Hematopoietic multipotent progenitor cell (in vitro differentiated cells): ENCODE measurements at regions not wholly inside any gene's neighbourhood (a gene's known extent, or its start where the extent isn't known, plus 50 kb on each side); places are given as distances from the start of the nearest gene placed in this dataset.
A peak's percentile ranks its signal among the peaks of the same experiment; 100 is the strongest.
"Not testable (repeated sequence)": the region's sequence is repeated elsewhere in the genome, so short reads cannot be mapped to it uniquely, and the experiment has no call there.

Experiments used
- DNase-seq, 3 donors: peaks; one replicate each; pipeline ENCODE4 v3.0.0-alpha.2; 2011 to 2015; ENCODE audit warnings: low read depth in 2 of 3, low spot score in 2 of 3

- DNase-seq = no peak
Observed at GRCh38 chr21:28877318-28877884, 115.3 kb downstream of the LTN1 start.

- DNase-seq = no peak
Observed at GRCh38 chr21:28875078-28875477, 117.6 kb downstream of the LTN1 start.

DNA sequence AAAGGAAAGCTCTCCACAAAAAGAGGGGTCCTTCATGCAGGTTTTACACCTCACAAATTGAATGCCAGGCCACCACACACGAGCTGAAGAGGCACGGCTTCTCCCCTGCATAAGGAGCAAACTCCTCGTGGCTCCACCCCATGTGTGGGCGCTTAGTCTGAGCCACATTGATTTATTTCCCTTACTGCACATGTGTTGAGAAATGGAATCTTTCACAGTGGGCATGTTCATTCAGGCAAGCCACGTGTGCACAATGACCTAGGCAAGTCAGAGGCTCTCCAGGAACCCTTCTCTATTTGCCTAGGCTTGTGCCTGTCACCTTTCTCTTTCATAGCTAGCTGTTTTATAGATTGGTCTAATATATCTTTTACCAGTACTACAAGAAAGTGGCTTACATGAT is 120.5 kb downstream of the LTN1 start:
- no peak for DNase-seq

- DNase-seq = no peak
Observed at GRCh38 chr21:28871388-28872010, 121.2 kb downstream of the LTN1 start.

DNA sequence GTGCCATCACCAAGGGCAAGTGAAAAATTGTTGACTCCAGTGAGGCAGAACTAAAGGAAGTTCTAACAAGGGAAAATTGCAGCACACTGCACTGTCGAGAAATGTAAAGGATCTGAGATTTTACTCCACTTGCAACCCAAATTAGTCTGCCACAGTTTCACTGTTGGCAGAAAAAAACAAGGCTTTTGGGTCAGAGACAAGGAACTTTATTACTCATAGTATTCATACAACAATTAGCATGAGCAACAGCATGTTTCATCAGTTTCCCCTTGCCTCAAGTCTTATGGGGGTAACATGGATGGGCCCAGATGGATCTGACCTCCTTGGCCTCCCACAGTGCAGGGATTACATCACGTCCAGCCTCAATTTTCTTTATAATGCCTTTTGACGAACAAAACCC is 125.3 kb downstream of the LTN1 start:
- DNase-seq = no peak

DNA sequence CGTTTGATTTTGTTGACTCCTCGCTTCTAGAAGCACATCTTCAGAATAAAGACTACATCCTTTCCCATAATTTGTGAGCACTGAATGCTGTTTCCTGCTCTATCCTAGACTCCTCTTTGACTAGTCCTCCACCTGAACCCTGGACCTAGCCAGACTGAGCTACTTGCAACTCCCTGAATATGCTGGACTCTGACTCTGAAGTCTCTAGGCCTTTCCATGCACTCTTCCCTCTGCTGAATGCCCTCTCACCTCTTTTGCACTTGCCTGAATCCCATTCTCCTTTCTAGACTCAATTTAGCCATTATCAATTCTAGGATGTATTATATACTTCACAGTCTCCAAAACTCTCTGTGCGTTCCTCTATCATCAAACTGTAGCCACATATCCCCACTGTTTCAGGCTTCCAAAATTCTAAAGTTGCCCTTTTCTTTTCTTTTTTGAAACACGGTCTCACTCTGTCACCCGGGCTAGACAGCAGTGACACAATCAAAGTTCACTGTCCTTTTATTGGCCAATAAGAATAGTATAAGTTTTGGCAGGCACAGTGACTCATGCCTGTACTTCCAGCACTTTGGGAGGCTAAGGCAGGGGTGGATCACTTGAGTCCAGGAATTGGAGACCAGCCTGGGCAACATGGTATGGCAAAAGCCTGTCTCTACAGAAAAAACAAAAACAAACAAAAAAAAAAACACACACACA is 127.0 kb downstream of the LTN1 start:
- no peak for DNase-seq

DNA sequence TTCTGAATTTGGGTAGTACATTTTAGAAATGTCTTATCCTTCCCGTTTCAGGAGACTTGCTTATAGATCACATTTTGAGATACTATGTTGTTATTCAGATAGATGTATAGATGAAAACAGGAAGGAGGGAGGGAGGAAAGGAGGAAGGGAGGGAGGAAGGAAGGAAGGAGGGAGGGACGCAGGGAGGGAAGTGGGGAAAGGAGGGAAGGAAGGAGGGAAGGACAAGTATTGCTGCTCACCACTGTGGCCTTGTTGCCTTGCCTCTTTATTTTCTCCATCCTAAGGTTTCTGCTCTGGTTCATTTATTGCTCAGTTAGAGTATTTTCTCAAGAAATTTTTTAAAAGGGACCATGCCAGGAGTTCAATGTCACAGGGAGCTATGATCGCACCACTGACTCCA is 134.3 kb downstream of the LTN1 start:
- DNase-seq = no peak

DNA sequence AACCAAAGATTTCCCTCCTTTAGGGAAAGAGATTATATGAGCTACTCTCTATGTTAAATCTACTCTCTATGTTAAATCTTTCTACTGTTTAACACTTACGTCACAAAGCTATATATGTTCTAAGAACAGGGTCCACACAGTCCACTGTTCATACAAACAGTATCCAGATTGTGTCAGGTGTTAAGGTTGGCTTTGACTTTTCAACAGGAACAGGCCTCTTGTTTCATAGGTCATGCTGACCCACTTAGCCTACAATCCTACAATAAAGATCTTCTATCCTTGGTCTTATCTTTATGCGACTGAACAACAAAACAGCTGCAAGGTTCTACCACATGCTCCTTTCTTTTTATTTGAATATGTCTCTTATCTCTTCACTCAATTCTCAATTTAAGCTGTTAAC is 134.9 kb downstream of the LTN1 start:
- DNase-seq = no peak

- DNase-seq = no peak
Observed at GRCh38 chr21:28856588-28857250, 136.0 kb downstream of the LTN1 start.

GRCh38 chr21:28852706-28853105 is 140.0 kb downstream of the LTN1 start:
- DNase-seq = no peak

- no peak for DNase-seq
Observed at GRCh38 chr21:28851645-28852044, 141.0 kb downstream of the LTN1 start.

DNA sequence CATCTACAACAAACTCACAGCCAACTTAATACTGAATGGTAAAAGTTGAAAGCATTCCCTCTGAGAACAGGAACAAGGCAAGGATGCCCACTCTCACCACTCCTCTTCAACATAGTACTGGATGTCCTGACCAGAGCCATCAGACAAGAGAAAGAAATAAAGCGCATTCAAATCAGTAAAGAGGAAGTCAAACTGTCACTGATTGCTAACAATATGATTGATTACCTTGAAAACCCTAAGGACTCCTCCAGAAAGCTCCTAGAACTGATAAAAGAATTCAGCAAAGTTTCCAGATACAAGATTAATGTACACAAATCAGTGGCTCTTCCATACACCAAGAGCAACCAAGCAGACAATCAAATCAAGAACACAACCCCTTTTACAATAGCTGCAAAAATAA is 153.4 kb downstream of the LTN1 start:
- DNase-seq = not testable (repeated sequence)

- DNase-seq = not testable (repeated sequence)
Observed at GRCh38 chr21:28837426-28837825, 155.3 kb downstream of the LTN1 start.

GRCh38 chr21:28836588-28836987 is 156.1 kb downstream of the LTN1 start:
- DNase-seq = not testable (repeated sequence)

- no peak for DNase-seq
Observed at GRCh38 chr21:28834335-28835238, 158.1 kb downstream of the LTN1 start.

DNA sequence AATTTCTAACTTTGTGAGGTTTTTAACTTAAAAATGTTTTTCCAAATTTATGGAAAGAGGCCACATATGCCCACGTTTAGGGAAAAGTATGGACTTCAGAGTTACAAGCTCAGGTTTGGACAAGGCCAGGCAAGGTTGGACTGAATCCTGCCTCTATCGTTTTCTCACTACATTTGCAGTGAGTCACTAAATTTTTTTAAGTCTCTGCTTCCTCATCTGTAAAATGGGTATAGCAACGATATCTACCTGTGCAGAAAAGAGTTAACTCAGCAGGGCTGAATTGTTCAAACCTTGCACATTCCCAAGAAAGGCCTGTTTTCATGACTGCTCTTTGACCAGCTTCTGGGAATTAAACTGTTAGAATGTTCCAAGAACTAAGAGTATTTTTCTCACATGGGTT is 159.1 kb downstream of the LTN1 start:
- DNase-seq = no peak

- no peak for DNase-seq
Observed at GRCh38 chr21:28833182-28833581, 159.5 kb downstream of the LTN1 start.

DNA sequence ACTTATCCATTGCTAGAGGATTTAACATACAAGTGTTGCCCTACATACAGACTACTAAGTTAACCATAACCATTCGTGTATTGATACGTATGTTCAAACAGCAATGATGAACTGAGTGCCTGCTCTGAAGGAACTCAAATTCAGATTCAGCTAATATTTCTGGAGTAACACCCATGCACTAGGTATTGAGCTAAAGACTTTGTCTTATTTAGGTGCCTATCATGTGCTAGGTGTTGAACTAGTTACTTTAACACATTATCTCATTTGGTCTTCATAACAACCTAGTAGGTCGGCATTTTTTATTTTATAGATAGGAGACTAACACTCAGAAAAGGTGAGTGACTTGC is 160.0 kb downstream of the LTN1 start:
- no peak for DNase-seq

GRCh38 chr21:28832013-28832714 is 160.5 kb downstream of the LTN1 start:
- DNase-seq = peak in 2 of 3 donors; percentile 35 to 53

- no peak for DNase-seq
Observed at GRCh38 chr21:28828981-28829380, 163.7 kb downstream of the LTN1 start.
